Neural cell (in vitro differentiated cells): ENCODE measurements at regions not wholly inside any gene's neighbourhood (a gene's known extent, or its start where the extent isn't known, plus 50 kb on each side); places are given as distances from the start of the nearest gene placed in this dataset.

Experiments used
- EP300 ChIP-seq: fragments of 450-650 bp; conservative IDR thresholded peaks from 2 replicates; pipeline ENCODE4 v1.6.1; 2014; ENCODE audit warnings: antibody characterized with exemption, mild to moderate bottlenecking, moderate library complexity; ENCODE audit not compliant: poor library complexity, severe bottlenecking
- EZH2 ChIP-seq: fragments of 200-600, 300-800 bp; shearing (Covaris generic), sonication (generic); IDR thresholded peaks from 2 replicates; pipeline ENCODE4 v1.6.1; 2014; ENCODE audit warnings: antibody characterized with exemption, low read length, borderline replicate concordance, mild to moderate bottlenecking; ENCODE audit not compliant: insufficient read depth, poor library complexity, severe bottlenecking
- MXI1 ChIP-seq: fragments of 450-650 bp; conservative IDR thresholded peaks from 2 replicates; pipeline ENCODE4 v1.6.1; 2014; ENCODE audit warnings: antibody characterized with exemption, mild to moderate bottlenecking; ENCODE audit not compliant: poor library complexity, severe bottlenecking
- POLR2AphosphoS5 ChIP-seq: IDR thresholded peaks from 2 replicates; pipeline ENCODE4 v1.6.1; 2012
- RAD21 ChIP-seq: fragments of 450-650 bp; conservative IDR thresholded peaks from 2 replicates; pipeline ENCODE4 v1.6.1; 2014; ENCODE audit warnings: antibody characterized with exemption, mild to moderate bottlenecking, moderate library complexity
- SMC3 ChIP-seq: fragments of 450-650 bp; conservative IDR thresholded peaks from 2 replicates; pipeline ENCODE4 v1.6.1; 2014; ENCODE audit warnings: antibody characterized with exemption, mild to moderate bottlenecking, moderate library complexity; ENCODE audit not compliant: poor library complexity
- TAF1 ChIP-seq: IDR thresholded peaks from 2 replicates; pipeline ENCODE4 v1.6.1; 2012; ENCODE audit warnings: low read depth
- TF ChIP-seq, protein P1 (sequence below): fragments of 450-650 bp; IDR thresholded peaks from 2 replicates; pipeline ENCODE4 v1.5.1; 2014; ENCODE audit warnings: antibody characterized with exemption, mild to moderate bottlenecking, moderate library complexity; ENCODE audit not compliant: poor library complexity, severe bottlenecking
- TF ChIP-seq, protein P2 (sequence below): IDR thresholded peaks from 2 replicates; pipeline ENCODE4 v1.6.1; 2012; ENCODE audit warnings: borderline replicate concordance

DNA sequence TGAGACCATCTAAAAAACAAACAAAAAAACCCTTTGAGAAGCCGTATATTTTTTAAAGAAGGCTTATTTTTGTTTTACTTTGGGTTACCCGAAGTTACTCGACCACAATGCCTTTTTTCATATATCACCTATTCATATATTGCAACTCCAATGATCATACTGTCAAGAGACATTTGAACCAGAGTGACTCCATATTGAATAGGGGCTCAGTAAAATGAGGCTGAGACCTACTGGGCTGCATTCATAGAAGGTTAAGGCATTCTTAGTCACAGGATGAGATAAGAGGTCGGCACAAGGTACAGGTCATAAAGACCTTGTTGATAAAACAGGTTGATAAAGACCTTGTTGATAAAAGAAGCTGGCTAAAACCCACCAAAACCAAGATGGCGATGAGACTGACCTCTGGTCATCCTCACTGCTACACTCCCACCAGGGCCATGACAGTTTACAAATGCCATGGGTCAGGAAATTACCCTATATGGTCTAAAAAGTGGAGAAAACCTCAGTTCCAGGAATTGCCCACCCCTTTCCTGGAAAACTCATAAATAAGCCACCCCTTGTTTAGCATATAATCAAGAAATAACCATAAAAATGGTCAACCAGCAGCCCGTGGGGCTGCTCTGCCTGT lies 50.0 kb upstream of the PKP2 start:
- TF ChIP-seq TAF1 (no peak), EP300 (no peak), EZH2 (no peak), RAD21 (no peak), POLR2AphosphoS5 (no peak), SMC3 (no peak), MXI1 (no peak)
- TF ChIP-seq, protein P1, sequence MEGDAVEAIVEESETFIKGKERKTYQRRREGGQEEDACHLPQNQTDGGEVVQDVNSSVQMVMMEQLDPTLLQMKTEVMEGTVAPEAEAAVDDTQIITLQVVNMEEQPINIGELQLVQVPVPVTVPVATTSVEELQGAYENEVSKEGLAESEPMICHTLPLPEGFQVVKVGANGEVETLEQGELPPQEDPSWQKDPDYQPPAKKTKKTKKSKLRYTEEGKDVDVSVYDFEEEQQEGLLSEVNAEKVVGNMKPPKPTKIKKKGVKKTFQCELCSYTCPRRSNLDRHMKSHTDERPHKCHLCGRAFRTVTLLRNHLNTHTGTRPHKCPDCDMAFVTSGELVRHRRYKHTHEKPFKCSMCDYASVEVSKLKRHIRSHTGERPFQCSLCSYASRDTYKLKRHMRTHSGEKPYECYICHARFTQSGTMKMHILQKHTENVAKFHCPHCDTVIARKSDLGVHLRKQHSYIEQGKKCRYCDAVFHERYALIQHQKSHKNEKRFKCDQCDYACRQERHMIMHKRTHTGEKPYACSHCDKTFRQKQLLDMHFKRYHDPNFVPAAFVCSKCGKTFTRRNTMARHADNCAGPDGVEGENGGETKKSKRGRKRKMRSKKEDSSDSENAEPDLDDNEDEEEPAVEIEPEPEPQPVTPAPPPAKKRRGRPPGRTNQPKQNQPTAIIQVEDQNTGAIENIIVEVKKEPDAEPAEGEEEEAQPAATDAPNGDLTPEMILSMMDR: no peak
- TF ChIP-seq, protein P2, sequence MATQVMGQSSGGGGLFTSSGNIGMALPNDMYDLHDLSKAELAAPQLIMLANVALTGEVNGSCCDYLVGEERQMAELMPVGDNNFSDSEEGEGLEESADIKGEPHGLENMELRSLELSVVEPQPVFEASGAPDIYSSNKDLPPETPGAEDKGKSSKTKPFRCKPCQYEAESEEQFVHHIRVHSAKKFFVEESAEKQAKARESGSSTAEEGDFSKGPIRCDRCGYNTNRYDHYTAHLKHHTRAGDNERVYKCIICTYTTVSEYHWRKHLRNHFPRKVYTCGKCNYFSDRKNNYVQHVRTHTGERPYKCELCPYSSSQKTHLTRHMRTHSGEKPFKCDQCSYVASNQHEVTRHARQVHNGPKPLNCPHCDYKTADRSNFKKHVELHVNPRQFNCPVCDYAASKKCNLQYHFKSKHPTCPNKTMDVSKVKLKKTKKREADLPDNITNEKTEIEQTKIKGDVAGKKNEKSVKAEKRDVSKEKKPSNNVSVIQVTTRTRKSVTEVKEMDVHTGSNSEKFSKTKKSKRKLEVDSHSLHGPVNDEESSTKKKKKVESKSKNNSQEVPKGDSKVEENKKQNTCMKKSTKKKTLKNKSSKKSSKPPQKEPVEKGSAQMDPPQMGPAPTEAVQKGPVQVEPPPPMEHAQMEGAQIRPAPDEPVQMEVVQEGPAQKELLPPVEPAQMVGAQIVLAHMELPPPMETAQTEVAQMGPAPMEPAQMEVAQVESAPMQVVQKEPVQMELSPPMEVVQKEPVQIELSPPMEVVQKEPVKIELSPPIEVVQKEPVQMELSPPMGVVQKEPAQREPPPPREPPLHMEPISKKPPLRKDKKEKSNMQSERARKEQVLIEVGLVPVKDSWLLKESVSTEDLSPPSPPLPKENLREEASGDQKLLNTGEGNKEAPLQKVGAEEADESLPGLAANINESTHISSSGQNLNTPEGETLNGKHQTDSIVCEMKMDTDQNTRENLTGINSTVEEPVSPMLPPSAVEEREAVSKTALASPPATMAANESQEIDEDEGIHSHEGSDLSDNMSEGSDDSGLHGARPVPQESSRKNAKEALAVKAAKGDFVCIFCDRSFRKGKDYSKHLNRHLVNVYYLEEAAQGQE: no peak
